ENCODE measurements at regions not wholly inside any gene's neighbourhood (a gene's known extent, or its start where the extent isn't known, plus 50 kb on each side); places are given as distances from the start of the nearest gene placed in this dataset.

DNA sequence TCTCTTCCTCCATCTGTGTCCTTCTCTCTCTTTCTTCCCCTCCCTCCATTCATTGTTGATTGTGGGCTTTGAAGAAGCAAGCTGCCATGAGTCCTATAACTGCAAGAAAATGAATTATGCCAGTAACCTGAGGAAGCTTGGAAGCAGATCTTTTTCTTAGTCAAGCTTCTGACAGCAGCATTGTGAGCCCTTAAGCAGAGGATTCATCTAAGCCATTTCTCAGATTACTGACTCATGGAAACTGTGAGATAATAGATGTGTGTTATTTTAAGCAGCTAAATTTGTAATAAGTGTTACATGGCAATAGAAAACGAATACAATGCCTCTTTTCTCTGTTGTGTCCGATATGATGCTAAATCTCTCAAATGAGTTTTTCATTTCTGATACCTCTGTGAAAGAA, 1109.7 kb downstream of the CDH11 start:
- DNase-seq: no peak

DNA sequence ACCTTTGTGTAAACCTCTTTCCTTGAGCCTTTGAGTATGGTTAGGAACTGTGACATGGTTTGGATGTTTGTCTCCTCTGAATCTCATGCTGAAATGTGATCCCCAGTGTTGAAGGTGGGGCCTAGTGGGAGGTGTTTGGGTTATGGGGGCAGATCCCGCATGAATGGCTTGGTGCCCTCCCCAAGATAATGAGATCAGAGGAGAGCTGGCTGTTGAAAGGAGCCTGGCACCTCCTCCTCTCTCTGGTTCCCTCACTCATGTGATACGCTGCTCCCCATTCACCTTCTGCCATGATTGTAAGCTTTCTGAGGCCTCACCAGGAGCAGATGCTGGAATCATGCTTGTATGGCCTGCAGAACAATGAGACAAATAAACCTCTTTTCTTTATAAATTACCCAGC, 1110.2 kb downstream of the CDH11 start:
- DNase-seq: no peak

DNA sequence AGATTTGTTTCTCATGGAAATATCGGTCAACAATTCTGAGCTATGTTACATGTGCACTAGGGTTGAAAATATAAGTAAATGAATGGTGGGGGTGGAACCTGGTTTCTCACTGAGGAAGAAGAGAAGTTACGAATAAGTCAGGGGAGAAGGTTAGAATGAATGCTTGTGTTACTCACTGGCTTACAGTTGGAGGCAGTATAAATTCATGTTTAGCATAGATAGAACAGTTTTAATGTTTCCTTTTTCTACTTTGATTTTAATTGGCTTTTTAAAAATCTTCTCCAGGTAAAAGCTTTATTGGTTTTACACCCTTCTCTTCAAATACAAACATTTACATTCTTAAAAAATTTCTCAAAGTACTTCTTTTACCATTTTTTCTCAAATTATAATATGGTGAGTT, 1113.7 kb downstream of the CDH11 start:
- DNase-seq: no peak

DNA sequence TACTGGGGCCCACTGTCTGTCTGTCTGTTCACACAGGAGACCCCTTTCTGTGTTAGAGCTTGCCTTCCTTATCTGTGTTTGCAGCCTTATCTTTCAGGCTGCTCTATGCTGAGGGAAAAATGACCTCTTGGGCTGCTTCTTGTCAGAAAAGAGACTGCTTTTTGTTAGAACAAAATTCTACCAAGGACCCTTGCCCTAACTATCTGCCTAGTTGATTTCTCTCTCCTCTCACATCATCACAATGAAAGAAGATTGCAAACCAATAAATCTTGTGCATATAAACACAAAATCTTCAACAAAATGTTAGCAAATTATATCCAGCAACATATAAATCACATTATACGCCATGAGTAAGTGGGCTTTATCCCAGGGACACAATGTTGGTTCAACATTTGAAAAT, 1117.7 kb downstream of the CDH11 start:
- no peak for DNase-seq

DNA sequence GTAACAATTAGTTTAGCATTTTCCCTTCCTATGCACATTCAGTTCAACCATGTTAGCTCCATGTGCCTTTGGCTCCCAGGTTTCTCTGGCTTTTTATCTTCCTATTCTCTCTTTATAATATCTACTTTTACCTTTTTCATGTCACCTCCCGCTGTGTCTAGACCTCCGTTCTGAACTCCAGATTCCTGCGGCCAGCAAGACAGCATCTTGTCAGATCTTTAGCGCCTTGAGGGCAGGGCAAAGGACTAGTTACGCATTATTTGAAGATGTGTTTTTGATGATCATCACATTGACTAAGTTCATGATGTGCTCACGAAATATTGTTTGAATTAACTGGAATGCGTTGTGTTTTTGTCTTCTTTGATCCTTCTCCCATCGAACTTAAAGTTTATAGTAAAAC, 1126.8 kb downstream of the CDH11 start:
- no peak for DNase-seq

DNA sequence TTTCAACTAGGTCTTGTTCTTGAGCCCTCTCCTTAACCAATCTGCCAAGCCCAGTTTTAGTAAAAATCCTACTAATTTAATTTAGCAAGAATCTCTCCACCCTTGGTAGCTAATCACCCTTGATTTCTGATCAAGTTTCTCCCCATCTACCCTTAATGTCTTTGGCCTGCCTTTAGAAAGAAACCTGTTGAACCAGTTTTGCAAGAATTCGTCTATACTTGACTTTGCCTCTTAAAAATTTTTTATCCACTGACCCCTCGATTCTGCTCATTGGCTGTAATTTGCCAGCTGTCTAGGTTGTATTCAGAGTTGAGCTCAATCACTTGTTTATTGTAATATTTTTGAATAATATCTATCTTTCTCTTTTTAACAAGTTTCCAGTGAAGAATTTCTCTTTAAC, 1138.5 kb downstream of the CDH11 start:
- no peak for DNase-seq

DNA sequence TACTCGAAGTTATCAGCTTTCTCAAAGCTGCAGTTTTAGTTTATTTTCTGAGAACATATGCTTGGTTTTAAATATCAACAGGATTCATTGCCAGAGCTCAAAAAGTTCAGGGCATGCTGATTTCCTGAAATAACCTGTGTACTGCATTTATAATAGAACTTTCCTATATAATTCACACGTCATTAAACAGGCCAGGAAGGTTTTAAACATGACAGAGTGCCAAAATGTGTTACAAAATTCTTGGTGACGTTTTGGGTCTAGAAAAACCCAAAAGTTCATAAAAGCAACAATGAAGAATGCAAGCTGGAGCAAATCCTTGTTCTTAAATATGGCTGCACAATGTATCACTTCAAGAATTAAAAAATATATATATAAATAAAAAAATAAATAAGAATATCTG, 1139.1 kb downstream of the CDH11 start:
- DNase-seq: no peak

DNA sequence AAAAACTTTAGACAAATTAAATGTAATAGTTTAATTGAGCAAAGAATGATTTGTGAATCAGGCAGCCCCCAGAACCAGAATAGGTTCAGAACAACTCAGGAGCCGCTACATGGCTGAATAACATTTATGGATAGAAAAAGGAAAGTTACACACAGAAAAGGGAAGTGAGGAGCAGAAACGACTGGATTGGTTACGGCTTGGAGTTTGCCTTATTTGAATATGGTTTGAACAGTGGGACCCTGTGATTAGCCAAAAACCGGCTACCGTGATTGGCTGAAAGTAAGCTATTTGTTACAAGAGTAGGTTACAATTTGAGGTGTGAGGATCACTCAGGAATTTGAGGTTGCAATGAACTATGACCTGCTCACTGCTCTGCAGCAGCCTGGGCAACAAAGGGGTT, 1139.8 kb downstream of the CDH11 start:
- DNase-seq: no peak

DNA sequence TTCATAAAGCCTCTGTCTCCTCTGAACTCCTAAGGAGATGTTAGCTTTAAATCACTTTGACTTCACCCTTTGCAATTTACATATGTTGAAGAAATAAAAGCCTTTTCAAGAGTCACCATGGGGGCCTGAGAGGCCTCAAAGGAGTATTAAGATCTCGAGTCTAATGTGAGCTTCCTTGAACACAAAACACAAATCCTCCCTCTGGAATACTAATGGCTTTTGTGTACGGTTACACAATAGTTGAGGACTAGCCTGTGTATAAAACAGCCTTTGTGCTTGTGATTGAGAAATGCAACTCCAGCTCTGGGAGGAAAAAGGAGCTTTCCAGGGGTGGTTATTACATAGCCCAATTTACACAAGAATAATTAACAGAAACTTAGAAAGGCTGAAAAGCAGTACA, 1140.2 kb downstream of the CDH11 start:
- no peak for DNase-seq

DNA sequence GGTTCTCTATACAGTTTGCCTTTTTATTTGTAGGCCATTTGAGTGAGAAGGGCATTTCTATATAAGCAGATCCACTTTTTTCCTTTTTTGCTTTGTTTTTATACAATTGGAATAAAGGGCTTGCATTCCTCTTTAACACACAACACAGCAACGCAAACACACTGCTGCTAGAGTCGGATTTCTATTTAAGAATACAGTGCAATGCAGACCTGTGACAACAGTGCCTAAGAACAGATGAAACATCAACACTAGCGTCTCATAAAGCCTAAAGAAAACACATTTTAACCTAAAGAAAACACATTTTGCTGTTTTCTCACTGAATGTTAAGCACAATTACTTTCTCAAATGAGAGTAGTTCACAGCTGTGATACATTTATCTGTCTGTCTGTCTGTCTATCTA, 1141.1 kb downstream of the CDH11 start:
- no peak for DNase-seq

DNA sequence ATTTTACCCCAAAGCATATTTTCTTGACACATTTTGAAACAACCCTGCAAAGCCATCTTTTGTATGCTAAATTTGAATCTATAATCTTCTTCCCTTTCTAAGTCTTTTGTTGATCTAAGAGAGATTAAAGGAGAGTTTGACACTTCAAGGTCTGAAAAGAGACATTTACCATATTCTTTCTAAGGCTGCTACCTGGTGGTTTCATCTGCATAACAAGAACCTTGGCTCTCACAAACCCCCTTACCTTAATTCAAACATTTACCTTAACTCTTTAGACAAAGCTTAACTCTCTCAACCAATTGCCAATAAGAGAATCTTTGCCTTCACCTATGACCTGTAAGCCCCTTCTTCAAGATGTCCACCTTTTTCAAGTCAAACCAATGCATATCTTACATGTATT, 1143.6 kb downstream of the CDH11 start:
- DNase-seq: no peak

DNA sequence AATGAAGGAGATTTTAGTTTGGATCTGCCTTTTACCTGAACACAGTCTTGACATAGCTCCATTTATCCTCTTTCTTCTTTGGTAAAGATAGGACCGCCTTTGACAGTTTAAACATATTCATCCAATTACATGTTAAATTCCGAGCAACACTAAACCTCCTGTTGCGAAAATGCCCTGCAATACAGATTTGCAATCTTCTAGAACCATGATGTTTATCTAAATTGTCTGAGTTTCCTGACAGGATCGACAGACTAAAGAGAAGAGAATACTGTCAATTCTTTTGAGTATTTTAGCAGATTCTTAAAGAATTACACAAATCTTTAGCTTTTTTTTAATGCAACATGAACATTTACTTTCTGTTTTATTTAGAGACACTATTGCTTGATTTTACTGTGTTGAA, 1145.5 kb downstream of the CDH11 start:
- no peak for DNase-seq

DNA sequence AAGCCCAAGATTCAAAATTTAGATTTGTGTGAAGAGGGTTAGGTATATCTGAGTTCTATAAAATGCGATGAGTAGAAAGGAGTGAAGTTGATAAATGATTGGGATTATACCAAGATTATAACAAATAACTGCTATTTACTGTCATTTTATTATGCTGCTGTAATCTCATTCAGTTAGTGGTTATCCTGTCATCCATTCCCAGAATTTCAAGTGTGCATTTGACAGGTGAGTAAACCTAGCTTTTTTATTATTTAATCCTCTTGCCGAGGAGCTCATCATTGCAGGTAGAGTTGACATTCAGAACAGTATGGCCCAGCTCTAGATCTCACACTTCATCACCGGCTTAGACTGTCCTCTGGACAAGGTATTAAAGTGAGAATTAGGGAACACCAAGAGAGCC, 1146.2 kb downstream of the CDH11 start:
- no peak for DNase-seq

DNA sequence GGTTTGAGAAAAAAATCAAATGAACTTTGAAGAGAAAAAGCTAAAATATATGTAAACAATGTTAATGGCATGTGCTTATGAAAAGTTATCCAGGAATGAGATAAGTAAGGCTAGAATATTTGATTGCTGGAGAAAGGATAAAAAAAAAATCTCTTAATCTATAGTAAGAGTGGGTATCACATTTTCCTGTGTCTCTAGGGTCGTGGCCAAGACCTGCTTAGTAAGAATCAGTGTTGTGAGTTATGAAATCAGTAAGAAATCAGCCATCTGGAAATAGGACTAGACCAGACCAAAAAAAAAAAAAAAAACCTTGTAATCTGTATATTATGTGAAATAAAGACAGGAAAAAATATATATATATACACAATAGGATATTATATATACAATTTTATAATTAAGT, 1153.9 kb downstream of the CDH11 start:
- DNase-seq: no peak

DNA sequence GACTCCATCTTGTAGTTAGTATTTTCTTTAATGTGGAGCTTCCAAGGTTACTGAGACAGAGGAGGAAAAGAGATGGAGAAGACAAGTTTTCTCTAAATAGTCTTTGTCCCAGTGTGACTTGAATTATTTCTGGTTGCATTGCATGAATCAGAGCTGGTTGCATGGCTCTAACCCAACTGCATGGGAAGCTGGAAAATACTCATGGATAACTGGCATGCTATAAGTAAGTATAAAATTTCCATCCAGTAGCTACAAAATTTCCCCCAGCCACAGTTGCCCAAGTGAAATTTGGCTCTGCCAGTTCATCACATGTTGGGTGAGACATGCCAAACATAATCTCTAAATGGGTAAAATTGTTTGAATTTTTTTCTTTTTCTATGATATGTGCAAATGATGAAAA, 1161.5 kb downstream of the CDH11 start:
- no peak for DNase-seq

DNA sequence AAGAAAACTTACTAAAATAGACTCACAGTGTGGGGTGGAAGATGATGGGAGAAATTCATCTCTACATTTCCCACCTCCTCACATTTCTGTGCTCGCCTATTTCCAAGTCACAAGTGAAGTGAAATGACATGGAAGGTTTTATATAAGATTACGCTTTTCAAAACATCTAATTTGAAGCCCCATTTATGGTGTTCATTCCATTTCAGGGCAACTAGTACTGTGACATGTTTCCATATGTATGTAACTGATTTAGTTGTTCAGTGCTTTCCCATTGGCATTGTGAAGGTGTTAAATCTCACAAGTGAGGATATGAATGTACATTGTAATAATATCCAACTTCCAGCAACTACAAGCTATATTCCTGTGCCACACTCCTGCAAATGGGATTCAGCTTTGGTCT, 1174.8 kb downstream of the CDH11 start:
- DNase-seq: no peak

DNA sequence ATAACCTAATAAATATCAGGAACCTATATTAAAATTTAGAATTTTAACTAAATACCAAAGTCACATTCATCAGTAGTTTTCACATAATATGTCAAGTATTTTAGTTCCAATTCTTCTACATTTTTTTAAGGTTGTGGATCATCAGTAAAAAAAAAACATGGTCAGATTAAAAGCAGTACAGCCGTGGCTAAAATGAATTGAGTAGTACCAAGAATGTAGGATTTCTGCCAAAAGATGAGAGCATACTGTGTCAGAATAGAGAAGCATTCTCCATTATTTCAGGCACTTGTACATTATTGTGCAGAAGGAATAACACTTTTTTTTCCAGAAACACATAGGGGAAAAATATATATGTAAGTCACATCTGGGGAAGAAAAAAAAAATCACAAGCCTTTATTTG, 1176.1 kb downstream of the CDH11 start:
- DNase-seq: no peak

DNA sequence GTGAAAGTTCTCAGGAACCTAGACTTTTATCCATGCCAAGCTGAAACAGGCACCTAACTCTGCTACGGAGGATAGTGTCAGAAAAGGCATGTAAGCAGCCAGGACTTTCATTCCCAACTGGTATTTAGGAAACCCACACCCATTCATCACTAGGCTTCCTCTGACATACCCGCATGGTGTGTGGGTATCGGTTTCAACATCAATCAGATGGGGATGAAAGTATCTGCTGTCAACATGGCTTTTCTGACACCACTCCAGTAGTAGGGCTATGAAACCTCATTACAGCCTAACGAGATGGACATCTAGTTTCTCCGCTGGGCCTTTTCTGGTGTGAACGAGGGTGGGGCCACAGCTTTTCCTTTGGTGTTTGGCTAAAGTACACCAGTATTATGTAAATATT, 1178.3 kb downstream of the CDH11 start:
- DNase-seq: no peak

DNA sequence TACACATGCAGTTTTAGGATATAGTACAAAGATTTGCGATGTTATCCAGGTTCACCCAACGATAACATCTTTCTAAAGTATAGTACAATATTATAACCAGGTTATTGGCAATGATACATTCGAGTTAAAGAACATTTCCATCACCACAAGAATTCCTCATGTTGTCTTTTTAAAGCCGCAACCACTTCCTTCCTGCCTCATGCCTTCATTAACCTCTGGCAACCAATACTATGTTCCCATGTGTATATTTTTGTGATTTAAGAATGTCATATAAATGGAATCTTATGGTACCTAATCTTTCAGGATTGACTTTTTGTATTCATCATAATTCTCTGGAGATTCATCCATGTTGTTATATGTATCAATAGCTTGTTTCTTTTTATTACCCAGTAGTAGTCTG, 1183.2 kb downstream of the CDH11 start:
- no peak for DNase-seq

DNA sequence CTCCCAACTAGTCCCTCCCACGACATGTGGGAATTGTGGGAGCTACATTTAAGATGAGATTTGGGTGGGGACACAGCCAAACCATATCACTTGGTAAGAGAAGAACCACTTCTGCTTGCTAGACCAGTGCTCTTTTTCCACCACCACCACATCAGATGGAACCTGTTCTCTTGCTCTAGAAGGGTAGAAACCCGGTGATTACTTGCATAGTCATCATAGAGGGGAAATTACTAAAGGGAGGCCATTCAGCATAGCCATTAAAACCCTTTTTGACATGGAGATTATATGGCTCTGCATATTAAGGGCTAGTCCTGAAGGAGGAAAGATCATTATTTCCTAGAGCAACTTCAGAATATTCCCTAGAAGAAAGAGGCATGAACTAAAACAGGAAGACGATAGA, 1188.0 kb downstream of the CDH11 start:
- no peak for DNase-seq

DNA sequence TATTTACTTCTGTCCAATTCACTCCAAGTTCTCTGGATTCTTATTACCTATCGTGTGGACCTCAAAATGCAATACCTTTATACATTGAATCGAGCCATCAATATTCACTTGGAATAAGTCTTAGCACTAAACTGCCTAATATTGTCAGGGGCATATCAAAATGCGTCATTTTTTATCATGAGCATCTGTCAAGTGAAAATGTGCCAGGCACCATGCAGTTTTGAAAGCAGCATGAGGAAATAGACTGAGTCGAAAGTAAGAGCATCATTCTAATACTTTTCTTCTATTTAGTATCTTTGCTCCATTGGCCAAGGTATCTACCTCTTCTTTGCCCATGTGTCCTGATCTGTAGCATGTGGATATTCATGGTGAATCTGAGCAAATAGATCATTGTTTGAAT, 1193.4 kb downstream of the CDH11 start:
- DNase-seq: no peak

DNA sequence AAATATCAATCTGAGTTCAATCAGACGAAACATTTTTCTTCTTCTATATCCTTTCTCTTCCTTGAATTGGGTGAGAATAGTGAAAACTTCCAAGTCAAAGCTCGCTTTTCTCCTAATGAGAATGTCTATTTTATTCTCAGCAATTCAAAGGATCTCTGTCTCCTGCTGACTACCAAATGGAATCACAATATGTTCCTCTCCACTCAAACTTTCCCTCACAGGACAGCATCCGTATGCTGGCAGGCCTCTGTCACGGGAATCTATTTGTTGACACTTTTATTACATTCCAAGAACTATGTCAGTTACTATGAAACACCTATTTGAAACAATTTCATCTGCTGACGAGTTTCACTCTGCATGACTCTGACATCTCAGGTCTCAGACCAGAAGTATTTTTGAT, 1196.6 kb downstream of the CDH11 start:
- DNase-seq: no peak

DNA sequence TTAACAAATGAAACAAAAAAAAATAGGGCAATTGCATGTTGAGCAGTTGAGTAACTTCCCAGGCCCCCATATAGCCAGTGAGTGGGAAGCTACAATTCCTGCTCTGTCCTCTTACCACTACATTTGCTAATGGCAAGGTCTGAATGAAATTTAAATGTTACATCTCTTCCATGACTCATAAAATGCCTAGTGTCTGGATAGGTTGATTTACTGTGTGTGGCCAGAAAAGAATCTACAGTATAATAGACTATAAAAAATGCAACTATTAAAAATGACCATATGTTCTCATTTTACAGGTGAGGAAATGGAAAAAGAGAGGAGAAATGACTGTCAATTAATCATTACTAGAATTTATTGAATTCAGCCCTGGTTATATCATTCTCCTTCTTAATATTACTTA, 1199.3 kb downstream of the CDH11 start:
- no peak for DNase-seq

DNA sequence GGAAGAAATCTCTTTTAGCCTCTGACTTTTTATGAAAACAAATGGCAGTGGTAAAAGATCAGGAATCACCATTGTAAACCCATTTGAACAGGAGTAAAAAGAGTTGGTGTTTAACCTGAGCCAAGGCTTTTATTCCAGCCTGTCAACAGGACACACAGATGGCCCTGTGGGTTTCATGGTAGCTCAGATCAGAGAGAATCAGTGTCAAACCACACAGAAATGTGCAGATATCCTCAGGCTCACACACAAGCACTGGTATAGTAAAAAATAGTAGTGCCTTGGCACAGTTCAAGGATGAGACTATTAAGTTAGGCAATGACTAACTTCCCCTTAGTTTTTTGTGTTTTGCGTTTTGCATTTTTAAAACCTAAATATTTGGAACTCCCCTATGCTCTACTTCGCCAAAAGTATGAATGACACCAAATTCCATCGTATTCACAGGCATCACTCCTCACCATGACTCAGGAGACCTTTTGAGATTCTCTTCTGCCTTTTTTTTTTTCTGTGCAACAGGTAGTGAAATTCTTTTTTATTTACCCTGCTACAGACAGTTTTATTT, 1200.0 kb downstream of the CDH11 start:
- no peak for DNase-seq

DNA sequence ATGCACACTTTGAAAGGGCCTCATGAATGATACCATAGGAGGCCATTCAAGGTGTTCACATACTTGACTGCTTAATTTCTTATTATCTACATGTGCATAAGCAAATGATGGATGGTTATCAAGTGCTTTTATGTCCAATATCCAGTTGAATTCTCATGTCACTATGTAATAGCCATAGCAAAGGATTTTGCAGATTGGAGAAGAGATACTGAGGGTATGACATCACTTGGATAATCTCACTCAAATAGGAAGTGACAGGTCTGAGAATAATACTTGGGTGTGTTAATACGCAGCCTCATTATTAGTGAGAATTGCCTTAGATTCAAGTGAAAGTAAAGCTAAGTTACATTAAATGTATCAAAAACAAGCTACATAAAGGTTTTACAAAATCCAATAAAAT, 1208.6 kb downstream of the CDH11 start:
- DNase-seq: no peak

DNA sequence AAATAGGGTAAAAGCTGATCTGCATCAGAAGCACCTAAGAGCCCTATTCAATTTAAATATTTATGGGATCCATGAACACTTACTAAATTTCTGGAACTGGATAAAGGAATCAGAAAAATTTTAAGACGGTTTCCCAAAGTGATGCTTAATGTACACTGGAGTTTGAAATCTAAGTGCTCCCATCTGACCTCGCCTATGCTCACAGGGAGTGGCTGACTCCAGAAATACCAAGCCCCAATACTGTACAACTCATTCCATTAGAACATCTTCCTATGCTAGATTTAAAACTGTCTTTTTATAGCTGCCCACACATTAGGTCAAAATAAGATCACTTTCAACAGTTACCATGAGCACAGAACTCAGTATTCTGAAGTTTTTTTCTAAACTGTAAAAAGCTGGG, 1214.6 kb downstream of the CDH11 start:
- DNase-seq: no peak
